GM23338 (cell line): ENCODE measurements at regions not wholly inside any gene's neighbourhood (a gene's known extent, or its start where the extent isn't known, plus 50 kb on each side); places are given as distances from the start of the nearest gene placed in this dataset.

Source experiments
- CTCF ChIP-seq, 2 experiments: fragments of 200-600 bp in 1 of 2; sonication (generic) in 1 of 2; conservative IDR thresholded peaks; 2 replicates each; pipeline versions ENCODE4 v1.5.1 to v1.6.1; 2016 to 2017; ENCODE audit warnings: antibody characterized with exemption in 2 of 2, low read depth in 2 of 2, mild to moderate bottlenecking in 2 of 2, moderate library complexity in 1 of 2
- EZH2 ChIP-seq: fragments of 200-600 bp; sonication (generic); IDR thresholded peaks from one replicate; pipeline ENCODE4 v1.8.0; 2017; ENCODE audit warnings: antibody characterized with exemption, mild to moderate bottlenecking, low read depth; ENCODE audit not compliant: unreplicated experiment
- REST ChIP-seq: IDR thresholded peaks from one replicate; pipeline ENCODE4 v1.6.1; 2018; ENCODE audit warnings: antibody characterized with exemption; ENCODE audit not compliant: unreplicated experiment

- TF ChIP-seq EZH2: no peak
- no peak for TF ChIP-seq CTCF (conservative IDR thresholded peaks at IDR 0.05; ENCODE audit: low read depth in 2 of 2)
- TF ChIP-seq REST: no peak
Observed at GRCh38 chr12:41972196-41972595, 172.5 kb downstream of the GXYLT1 start.
